ENCODE measurements at regions not wholly inside any gene's neighbourhood (a gene's known extent, or its start where the extent isn't known, plus 50 kb on each side); places are given as distances from the start of the nearest gene placed in this dataset.

GRCh38 chr6:33947047-33947446 lies 143.2 kb upstream of the MLN start:
- H3K4me3 Mint-ChIP-seq, result no peak overlapping the region
- H3K4me1 Mint-ChIP-seq, result no peaks in the 10 kb centered on the region
- POLR2A ChIA-PET, result no interaction called here
- no peaks in the 10 kb centered on the region for H3K9me3 Mint-ChIP-seq
- DNase-seq, result no peak
- peaks cover 11% of the 10 kb centered on the region for H3K27me3 Mint-ChIP-seq
- CTCF ChIA-PET, result no interaction called here
- H3K36me3 Mint-ChIP-seq (ENCODE audit: low read depth), result no peaks in the 10 kb centered on the region
- H3K27ac Mint-ChIP-seq, result no peak overlapping the region

- H3K27me3 Mint-ChIP-seq, result peaks cover 15% of the 10 kb centered on the region
- CTCF ChIA-PET, result no interaction called here
- no peaks in the 10 kb centered on the region for H3K36me3 Mint-ChIP-seq (ENCODE audit: low read depth)
- POLR2A ChIA-PET, result no interaction called here
- H3K27ac Mint-ChIP-seq, result no peak overlapping the region
- H3K4me1 Mint-ChIP-seq, result no peaks in the 10 kb centered on the region
- no peak for DNase-seq
- H3K9me3 Mint-ChIP-seq, result no peaks in the 10 kb centered on the region
- H3K4me3 Mint-ChIP-seq, result no peak overlapping the region
Observed at GRCh38 chr6:33945931-33946330, 142.1 kb upstream of the MLN start.

GRCh38 chr6:33944686-33945411 lies 141.0 kb upstream of the MLN start:
- CTCF ChIA-PET, result no interaction called here
- POLR2A ChIA-PET, result no interaction called here
- no peak for DNase-seq
- H3K27ac Mint-ChIP-seq, result no peak overlapping the region
- no peak overlapping the region for H3K4me3 Mint-ChIP-seq
- H3K9me3 Mint-ChIP-seq, result no peaks in the 10 kb centered on the region
- peaks cover 21% of the 10 kb centered on the region for H3K27me3 Mint-ChIP-seq
- H3K36me3 Mint-ChIP-seq (ENCODE audit: low read depth), result no peaks in the 10 kb centered on the region
- H3K4me1 Mint-ChIP-seq, result no peaks in the 10 kb centered on the region

- peaks cover 6% of the 10 kb centered on the region for H3K4me1 Mint-ChIP-seq
- H3K4me3 Mint-ChIP-seq, result no peak overlapping the region
- H3K9me3 Mint-ChIP-seq, result no peaks in the 10 kb centered on the region
- H3K36me3 Mint-ChIP-seq (ENCODE audit: low read depth), result no peaks in the 10 kb centered on the region
- no peak for DNase-seq
- CTCF ChIA-PET, result no interaction called here
- peaks cover 36% of the 10 kb centered on the region for H3K27me3 Mint-ChIP-seq
- no peak overlapping the region for H3K27ac Mint-ChIP-seq
- POLR2A ChIA-PET, result no interaction called here
Observed at GRCh38 chr6:33936886-33937285, 133.1 kb upstream of the MLN start.

- peaks cover 33% of the 10 kb centered on the region for H3K27me3 Mint-ChIP-seq
- H3K36me3 Mint-ChIP-seq (ENCODE audit: low read depth), result no peaks in the 10 kb centered on the region
- H3K9me3 Mint-ChIP-seq, result no peaks in the 10 kb centered on the region
- ChIA-PET POLR2A (no interaction called here), CTCF (interaction anchor here (0.5 to 1.4 kb wide), 2 partner anchors 92 to 1725 kb away, joined by 3 read pairs; no protein-coding TSS in a partner anchor)
- H3K4me3 Mint-ChIP-seq, result no peak overlapping the region
- H3K4me1 Mint-ChIP-seq, result peaks cover 6% of the 10 kb centered on the region
- no peak overlapping the region for H3K27ac Mint-ChIP-seq
- no peak for DNase-seq
Observed at GRCh38 chr6:33935439-33936080, 131.8 kb upstream of the MLN start.

- POLR2A ChIA-PET, result no interaction called here
- Mint-ChIP-seq H3K36me3 (ENCODE audit: low read depth) (no peaks in the 10 kb centered on the region), H3K27me3 (peaks cover 32% of the 10 kb centered on the region), H3K9me3 (no peaks in the 10 kb centered on the region), H3K4me1 (peaks cover 6% of the 10 kb centered on the region), H3K4me3 (no peak overlapping the region), H3K27ac (no peak overlapping the region)
- no peak for DNase-seq
- CTCF ChIA-PET, result interaction anchor here (1.4 kb wide), 1 partner anchor 93 kb away, joined by 3 read pairs; no protein-coding TSS in a partner anchor
Observed at GRCh38 chr6:33934731-33935270, 131.0 kb upstream of the MLN start.

- no peak for DNase-seq
- Mint-ChIP-seq H3K27me3 (peaks cover 30% of the 10 kb centered on the region), H3K27ac (no peak overlapping the region), H3K4me3 (no peak overlapping the region), H3K9me3 (no peaks in the 10 kb centered on the region), H3K36me3 (ENCODE audit: low read depth) (no peaks in the 10 kb centered on the region), H3K4me1 (peaks cover 6% of the 10 kb centered on the region)
- CTCF ChIA-PET, result no interaction called here
- POLR2A ChIA-PET, result no interaction called here
Observed at GRCh38 chr6:33933101-33933500, 129.3 kb upstream of the MLN start.

GRCh38 chr6:33931799-33932198 lies 128.0 kb upstream of the MLN start:
- H3K27ac Mint-ChIP-seq, result no peak overlapping the region
- CTCF ChIA-PET, result no interaction called here
- no peak for DNase-seq
- no peaks in the 10 kb centered on the region for H3K9me3 Mint-ChIP-seq
- POLR2A ChIA-PET, result no interaction called here
- no peaks in the 10 kb centered on the region for H3K36me3 Mint-ChIP-seq (ENCODE audit: low read depth)
- H3K27me3 Mint-ChIP-seq, result peaks cover 28% of the 10 kb centered on the region
- H3K4me3 Mint-ChIP-seq, result no peak overlapping the region
- peaks cover 5% of the 10 kb centered on the region for H3K4me1 Mint-ChIP-seq

- Mint-ChIP-seq H3K36me3 (ENCODE audit: low read depth) (no peaks in the 10 kb centered on the region), H3K9me3 (no peaks in the 10 kb centered on the region), H3K27ac (no peak overlapping the region), H3K4me3 (no peak overlapping the region), H3K4me1 (no peaks in the 10 kb centered on the region), H3K27me3 (peaks cover 26% of the 10 kb centered on the region)
- DNase-seq, result no peak
- POLR2A ChIA-PET, result interaction anchor here (1.0 kb wide), 1 partner anchor 25 kb away, joined by 3 read pairs; no protein-coding TSS in a partner anchor
- CTCF ChIA-PET, result interaction anchor here (1.3 kb wide), 1 partner anchor 69 kb away, joined by 3 read pairs; no protein-coding TSS in a partner anchor
Observed at GRCh38 chr6:33929575-33930288, 125.9 kb upstream of the MLN start.

- no peak overlapping the region for H3K4me3 Mint-ChIP-seq
- H3K27ac Mint-ChIP-seq, result no peak overlapping the region
- no peaks in the 10 kb centered on the region for H3K36me3 Mint-ChIP-seq (ENCODE audit: low read depth)
- CTCF ChIA-PET, result interaction anchor here (1.0 to 1.2 kb wide), 2 partner anchors 12 to 67 kb away, joined by 3 read pairs; no protein-coding TSS in a partner anchor
- peaks cover 5% of the 10 kb centered on the region for H3K4me1 Mint-ChIP-seq
- peaks cover 15% of the 10 kb centered on the region for H3K27me3 Mint-ChIP-seq
- H3K9me3 Mint-ChIP-seq, result no peaks in the 10 kb centered on the region
- DNase-seq, result no peak
- POLR2A ChIA-PET, result no interaction called here
Observed at GRCh38 chr6:33927616-33928015, 123.8 kb upstream of the MLN start.

- Mint-ChIP-seq H3K36me3 (ENCODE audit: low read depth) (no peaks in the 10 kb centered on the region), H3K4me3 (no peak overlapping the region), H3K27me3 (peaks cover 11% of the 10 kb centered on the region), H3K9me3 (no peaks in the 10 kb centered on the region), H3K27ac (no peak overlapping the region), H3K4me1 (peaks cover 5% of the 10 kb centered on the region)
- DNase-seq, result no peak
- CTCF ChIA-PET, result interaction anchor here (1.0 to 1.2 kb wide), 2 partner anchors 12 to 66 kb away, joined by 3 read pairs; no protein-coding TSS in a partner anchor
- POLR2A ChIA-PET, result no interaction called here
Observed at GRCh38 chr6:33927112-33927511, 123.3 kb upstream of the MLN start.

GRCh38 chr6:33926451-33926850 lies 122.6 kb upstream of the MLN start:
- peaks cover 5% of the 10 kb centered on the region for H3K4me1 Mint-ChIP-seq
- POLR2A ChIA-PET, result no interaction called here
- H3K36me3 Mint-ChIP-seq (ENCODE audit: low read depth), result no peaks in the 10 kb centered on the region
- no peaks in the 10 kb centered on the region for H3K9me3 Mint-ChIP-seq
- peaks cover 8% of the 10 kb centered on the region for H3K27me3 Mint-ChIP-seq
- H3K27ac Mint-ChIP-seq, result no peak overlapping the region
- CTCF ChIA-PET, result interaction anchor here (1.2 kb wide), 1 partner anchor 66 kb away, joined by 3 read pairs; no protein-coding TSS in a partner anchor
- no peak for DNase-seq
- H3K4me3 Mint-ChIP-seq, result no peak overlapping the region

GRCh38 chr6:33925936-33926335 lies 122.1 kb upstream of the MLN start:
- Mint-ChIP-seq H3K4me1 (peaks cover 5% of the 10 kb centered on the region), H3K9me3 (no peaks in the 10 kb centered on the region), H3K4me3 (no peak overlapping the region), H3K27me3 (peaks cover 5% of the 10 kb centered on the region), H3K36me3 (ENCODE audit: low read depth) (no peaks in the 10 kb centered on the region), H3K27ac (no peak overlapping the region)
- POLR2A ChIA-PET, result no interaction called here
- CTCF ChIA-PET, result no interaction called here
- no peak for DNase-seq
